Endothelial cell of umbilical vein (primary cell): ENCODE measurements at regions not wholly inside any gene's neighbourhood (a gene's known extent, or its start where the extent isn't known, plus 50 kb on each side); places are given as distances from the start of the nearest gene placed in this dataset.

Experiments
- BruUV-seq: library from RNA; stranded (reverse); fragments of 400-500 nt; replicated peaks from 2 replicates; lab custom pipeline; 2021; lab: Mats Ljungman, UMichigan
- CTCF ChIA-PET: fragments of 300-600, 350-600 bp; sonication (Branson Sonifier 250); formaldehyde crosslinking; loops from one replicate; lab custom pipeline; 2021; ENCODE audit warnings: antibody characterized with exemption, inconsistent platforms; lab: Charles Lee
- POLR2A ChIA-PET: fragments of 300-600, 350-600 bp; sonication (Branson Sonifier 250); formaldehyde crosslinking; loops from one replicate; lab custom pipeline; 2021; ENCODE audit warnings: antibody characterized with exemption, inconsistent platforms; lab: Charles Lee
- DNase-seq: peaks from one replicate; pipeline ENCODE4 v3.0.0-alpha.2; 2011; ENCODE audit warnings: low read depth, low spot score
- FAIRE-seq: peaks from 2 replicates; lab custom pipeline; 2011; peaks lifted over from hg19 to GRCh38; lab: Jason Lieb, UNC
- H2AFZ ChIP-seq: 2 replicates; pipeline ENCODE4 v1.6.0; 2012; ENCODE audit warnings: low read depth, low read length, control low read depth, inconsistent platforms
- H3K27ac ChIP-seq: 2 replicates; pipeline ENCODE4 v1.5.1; 2011; ENCODE audit warnings: low read depth, mild to moderate bottlenecking, control low read depth, low read length, moderate library complexity; ENCODE audit not compliant: insufficient read depth
- H3K27me3 ChIP-seq, 2 experiments: 2 replicates each; pipeline versions ENCODE4 v1.6.0 to v1.6.1; 2011; ENCODE audit warnings: low read length in 2 of 2, mixed read lengths in 1 of 2; ENCODE audit not compliant: control insufficient read depth in 2 of 2, insufficient read depth in 2 of 2
- H3K36me3 ChIP-seq, 2 experiments: 2 replicates in 1 of 2; 3 replicates in 1 of 2; pipeline ENCODE4 v1.5.1; 2011; ENCODE audit warnings: low read length in 2 of 2, mild to moderate bottlenecking in 1 of 2, moderate library complexity in 1 of 2; ENCODE audit not compliant: control insufficient read depth in 2 of 2, insufficient read depth in 2 of 2; ENCODE audit errors: extremely low read depth in 1 of 2
- H3K4me1 ChIP-seq: 3 replicates; pipeline ENCODE4 v1.5.1; 2011; ENCODE audit warnings: mild to moderate bottlenecking, low read length; ENCODE audit not compliant: control insufficient read depth, insufficient read depth; ENCODE audit errors: extremely low read depth
- H3K4me2 ChIP-seq: 2 replicates; pipeline ENCODE4 v1.6.1; 2011; ENCODE audit warnings: low read length, control low read depth, mixed read lengths; ENCODE audit not compliant: insufficient read depth
- H3K4me3 ChIP-seq, 3 experiments: fragments of 200-600 bp in 1 of 3; sonication (generic), shearing (Covaris generic) in 1 of 3; replicated peaks in 1 of 3; 2 replicates each; pipeline ENCODE4 v1.5.1; 2011 to 2016; ENCODE audit warnings: control low read depth in 3 of 3, low read length in 3 of 3, mild to moderate bottlenecking in 2 of 3, inconsistent platforms in 1 of 3, low read depth in 1 of 3, moderate library complexity in 1 of 3; ENCODE audit not compliant: insufficient read depth in 1 of 3
- H3K79me2 ChIP-seq: 2 replicates; pipeline ENCODE4 v1.6.0; 2012; ENCODE audit warnings: low read length, inconsistent platforms; ENCODE audit not compliant: control insufficient read depth, insufficient read depth
- H3K9ac ChIP-seq: replicated peaks from 2 replicates; pipeline ENCODE3; 2011; ENCODE audit warnings: low read length, control low read depth; ENCODE audit not compliant: insufficient read depth; ENCODE audit errors: extremely low read depth
- H3K9me1 ChIP-seq: replicated peaks from 3 replicates; pipeline ENCODE4 v1.6.0; 2011; ENCODE audit warnings: mild to moderate bottlenecking, low read length; ENCODE audit not compliant: control insufficient read depth, insufficient read depth; ENCODE audit errors: extremely low read depth
- H3K9me3 ChIP-seq: replicated peaks from 2 replicates; pipeline ENCODE4 v1.5.1; 2012; ENCODE audit warnings: low read length, inconsistent platforms; ENCODE audit not compliant: control insufficient read depth, insufficient read depth
- H4K20me1 ChIP-seq: replicated peaks from 2 replicates; pipeline ENCODE3; 2011; ENCODE audit warnings: mild to moderate bottlenecking, low read length; ENCODE audit not compliant: control insufficient read depth, insufficient read depth; ENCODE audit errors: extremely low read depth
- CTCF ChIP-seq, 2 donors: IDR thresholded peaks; 1 replicate in 1 of 2; 2 replicates in 1 of 2; pipeline ENCODE4 v1.5.1; 2011; ENCODE audit warnings: low read length in 2 of 2, mild to moderate bottlenecking in 2 of 2, moderate library complexity in 2 of 2, control low read depth in 1 of 2, inconsistent platforms in 1 of 2, low read depth in 1 of 2; ENCODE audit not compliant: insufficient read depth in 1 of 2; ENCODE audit errors: extremely low read depth in 1 of 2
- EZH2 ChIP-seq: IDR thresholded peaks from 2 replicates; pipeline ENCODE4 v1.6.1; 2012; ENCODE audit warnings: borderline replicate concordance, low read depth, mild to moderate bottlenecking, moderate library complexity, low read length, inconsistent platforms; ENCODE audit not compliant: severe bottlenecking
- FOS ChIP-seq: IDR thresholded peaks from 2 replicates; pipeline ENCODE4 v1.6.1; 2011; ENCODE audit warnings: mild to moderate bottlenecking, low read length, moderate library complexity, borderline replicate concordance; ENCODE audit not compliant: insufficient read depth
- GATA2 ChIP-seq: IDR thresholded peaks from 2 replicates; pipeline ENCODE4 v1.7.0; 2011; ENCODE audit warnings: low read depth, mild to moderate bottlenecking, moderate library complexity, mixed read lengths, low read length; ENCODE audit not compliant: insufficient read length, insufficient read depth
- JUN ChIP-seq: IDR thresholded peaks from 2 replicates; pipeline ENCODE4 v1.6.1; 2011; ENCODE audit warnings: borderline replicate concordance, low read depth; ENCODE audit not compliant: insufficient read length, insufficient read depth
- MAX ChIP-seq: IDR thresholded peaks from 2 replicates; pipeline ENCODE4 v1.6.1; 2011; ENCODE audit not compliant: insufficient read depth, insufficient read length
- MYC ChIP-seq: IDR thresholded peaks from one replicate; pipeline ENCODE4 v1.6.1; 2011; ENCODE audit warnings: mild to moderate bottlenecking, low read depth, low read length
- POLR2A ChIP-seq: IDR thresholded peaks from 2 replicates; pipeline ENCODE4 v1.6.1; 2012; ENCODE audit warnings: low read depth, mild to moderate bottlenecking, control low read depth, low read length
- POLR2AphosphoS5 ChIP-seq: IDR thresholded peaks from 2 replicates; pipeline ENCODE4 v1.6.1; 2012; ENCODE audit warnings: low read depth, mild to moderate bottlenecking, control low read depth, low read length, moderate library complexity; ENCODE audit not compliant: insufficient read depth
- dilution Hi-C: fragments of 300-500 bp; cut with MboI; formaldehyde crosslinking; loops from one replicate; pipeline ENCODE4 v1.15.0; 2019; ENCODE audit warnings: low sequenced_read_pairs; ENCODE audit not compliant: extremely low pct_ligation_motif_present
- intact Hi-C: fragments of 100-400 bp; cut with micrococcal nuclease; formaldehyde crosslinking; loops from one replicate; pipeline ENCODE4 v1.10.0; 2022

GRCh38 chr20:54340667-54341081 lies 132.8 kb downstream of the PFDN4 start:
- no peak overlapping the region for H2AFZ ChIP-seq
- no peaks in the 10 kb centered on the region for H3K27me3 ChIP-seq
- no TSS peak for BruUV-seq
- H3K4me1 ChIP-seq = peaks cover 48% of the 10 kb centered on the region
- peak overlapping the region; percentile 61 for H3K9ac ChIP-seq
- intact Hi-C loops = loop anchor here (1.0 to 5.0 kb wide), 7 partner anchors 48 to 309 kb away; partner anchors contain the start of genes DOK5 and PFDN4
- H3K36me3 ChIP-seq = no peaks in the 10 kb centered on the region
- dilution Hi-C loops = no loop called here
- DNase-seq (peak; percentile 96), FAIRE-seq (peak; percentile 92)
- CTCF ChIA-PET = interaction anchor here (1.1 to 1.4 kb wide), 5 partner anchors 14 to 219 kb away, joined by 3 to 4 read pairs (median 3); no protein-coding TSS in a partner anchor
- POLR2A ChIA-PET = no interaction called here
- peak overlapping the region in 2 of 3 experiments; percentile 12 to 48 for H3K4me3 ChIP-seq
- no peaks in the 10 kb centered on the region for H3K9me3 ChIP-seq
- H3K79me2 ChIP-seq = no peaks in the 10 kb centered on the region
- peak overlapping the region; percentile 89 for H3K4me2 ChIP-seq
- no peaks in the 10 kb centered on the region for H3K9me1 ChIP-seq
- peak overlapping the region; percentile 90 for H3K27ac ChIP-seq
- TF ChIP-seq MAX = no peak
- peak; percentile 80 for TF ChIP-seq FOS
- peak; percentile 78 for TF ChIP-seq JUN
- no peak for TF ChIP-seq MYC
- TF ChIP-seq GATA2 = peak; percentile 99
- peak; percentile 75 for TF ChIP-seq POLR2AphosphoS5
- H4K20me1 ChIP-seq = no peaks in the 10 kb centered on the region

GRCh38 chr20:54342258-54342920 lies 133.0 kb upstream of the DOK5 start:
- Histone ChIP-seq H3K4me3 (no peak overlapping the region), H3K79me2 (no peaks in the 10 kb centered on the region), H3K9me1 (no peaks in the 10 kb centered on the region), H3K9me3 (no peaks in the 10 kb centered on the region), H3K27me3 (no peaks in the 10 kb centered on the region), H3K4me1 (peaks cover 57% of the 10 kb centered on the region), H3K9ac (no peak overlapping the region), H3K4me2 (no peak overlapping the region), H2AFZ (no peak overlapping the region), H3K36me3 (no peaks in the 10 kb centered on the region), H3K27ac (no peak overlapping the region), H4K20me1 (no peaks in the 10 kb centered on the region)
- POLR2A ChIA-PET = no interaction called here
- dilution Hi-C loops (no loop called here), intact Hi-C loops (loop anchor here (5.0 kb wide), 1 partner anchor 185 kb away; no protein-coding TSS in a partner anchor)
- FAIRE-seq (no peak), DNase-seq (no peak)
- CTCF ChIA-PET = no interaction called here
- no peak for TF ChIP-seq MYC
- no peak for TF ChIP-seq EZH2
- TF ChIP-seq POLR2AphosphoS5 = no peak
- TF ChIP-seq GATA2 = no peak
- TF ChIP-seq MAX = no peak
- TF ChIP-seq CTCF (IDR thresholded peaks at IDR 0.05; ENCODE audit: extremely low read depth in 1 of 2, insufficient read depth in 1 of 2, low read depth in 1 of 2, low read length in 2 of 2) = no peak
- TF ChIP-seq POLR2A = no peak
- no peak for TF ChIP-seq FOS
- TF ChIP-seq JUN = no peak
- BruUV-seq = no TSS peak
